ENCODE measurements at regions not wholly inside any gene's neighbourhood (a gene's known extent, or its start where the extent isn't known, plus 50 kb on each side); places are given as distances from the start of the nearest gene placed in this dataset.

DNA sequence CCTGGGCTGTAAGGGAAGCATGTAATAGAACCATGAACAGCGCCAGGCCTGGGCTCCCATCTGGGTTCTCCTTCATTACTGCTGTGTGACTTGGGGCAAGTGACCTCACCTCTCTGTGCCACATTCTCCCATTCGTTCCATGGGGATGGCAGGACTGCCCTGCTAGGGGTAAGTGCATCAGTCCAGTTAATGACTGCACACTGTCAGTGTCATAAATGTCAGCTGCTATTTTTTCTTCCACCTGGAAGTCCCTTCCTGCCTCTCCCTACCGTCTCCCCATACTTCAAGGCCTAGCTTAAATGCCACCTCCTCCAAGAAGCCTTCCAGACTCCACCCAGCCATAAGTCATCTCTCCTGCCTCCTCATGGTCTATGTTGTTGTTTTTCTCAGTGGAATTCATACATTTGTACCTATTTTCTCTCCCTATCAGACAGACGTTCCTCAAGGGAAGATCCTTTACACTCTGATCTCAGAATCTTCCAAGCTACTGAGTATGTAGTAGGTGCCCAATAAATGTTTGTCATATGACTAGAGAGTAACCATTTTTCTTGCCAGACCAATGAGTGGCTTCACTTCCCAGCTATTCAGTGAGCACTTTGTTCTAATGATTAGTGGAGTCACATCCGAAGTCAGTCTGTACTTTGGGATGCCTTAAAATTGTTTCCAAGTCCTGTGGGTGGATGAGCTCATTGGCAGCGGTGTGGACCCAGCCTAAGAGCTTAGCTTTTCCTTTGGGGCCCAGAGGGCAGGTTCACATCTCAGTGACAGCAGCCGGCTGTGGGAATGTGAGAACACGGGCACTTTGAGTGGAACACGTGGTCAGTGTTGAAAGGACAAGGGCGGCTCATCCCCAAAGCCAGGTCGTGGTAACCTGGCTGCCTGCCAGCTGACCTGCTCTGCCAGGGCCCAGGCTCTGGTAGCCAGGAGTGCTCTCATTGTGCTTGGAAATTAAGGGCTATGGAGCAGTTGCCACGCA lies 147.5 kb upstream of the GSE1 start:
- H3K4me1 ChIP-seq, result peaks cover 5 to 36% of the 10 kb centered on the region in 2 donors
- peak overlapping the region; percentile 50 to 58 for H3K27ac ChIP-seq
- H3K9me3 ChIP-seq, result no peaks in the 10 kb centered on the region
- H3K27me3 ChIP-seq, result no peaks in the 10 kb centered on the region
- TF ChIP-seq CTCF (IDR thresholded peaks at IDR 0.05) (no peak), POLR2A (IDR thresholded peaks at IDR 0.05) (no peak)
- intact Hi-C loops (cut with DNase I; ENCODE audit: low total_unique reads), result no loop called here
- H3K4me3 ChIP-seq, result no peak overlapping the region
- DNase-seq, result peak; percentile 75 to 77
- no peaks in the 10 kb centered on the region for H3K36me3 ChIP-seq

DNA sequence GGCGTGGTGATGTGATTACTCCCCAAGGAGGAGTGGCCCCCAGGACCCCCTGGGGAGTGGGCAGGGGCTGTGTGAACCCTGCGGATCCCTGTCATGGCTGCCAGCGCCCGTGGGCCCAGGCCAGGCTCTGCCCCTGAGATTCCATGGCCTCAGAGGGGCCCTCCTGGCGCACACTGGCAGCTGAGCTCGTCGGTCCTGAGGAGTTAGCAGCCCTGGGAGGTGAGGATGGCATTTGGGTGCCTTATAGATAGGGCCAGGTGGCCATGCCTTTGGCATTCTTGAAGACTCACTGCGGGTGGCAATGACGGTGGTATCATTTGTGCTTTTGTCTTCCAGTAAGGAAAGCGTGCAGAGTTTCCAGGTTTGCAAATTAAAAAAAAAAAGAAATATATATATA lies 146.8 kb upstream of the GSE1 start:
- no peaks in the 10 kb centered on the region for H3K27me3 ChIP-seq
- peak overlapping the region; percentile 50 to 58 for H3K27ac ChIP-seq
- H3K36me3 ChIP-seq, result no peaks in the 10 kb centered on the region
- intact Hi-C loops (cut with DNase I; ENCODE audit: low total_unique reads), result no loop called here
- no peak overlapping the region for H3K4me3 ChIP-seq
- no peak for DNase-seq
- TF ChIP-seq POLR2A (IDR thresholded peaks at IDR 0.05), result no peak
- TF ChIP-seq CTCF (IDR thresholded peaks at IDR 0.05), result no peak
- peaks cover 3 to 29% of the 10 kb centered on the region in 2 donors for H3K4me1 ChIP-seq
- no peaks in the 10 kb centered on the region for H3K9me3 ChIP-seq

- no peak overlapping the region for H3K27ac ChIP-seq
- peaks cover 0 to 23% of the 10 kb centered on the region in 2 donors for H3K4me1 ChIP-seq
- H3K36me3 ChIP-seq, result no peaks in the 10 kb centered on the region
- no peaks in the 10 kb centered on the region for H3K27me3 ChIP-seq
- intact Hi-C loops (cut with DNase I; ENCODE audit: low total_unique reads), result no loop called here
- no peak overlapping the region for H3K4me3 ChIP-seq
- TF ChIP-seq POLR2A (IDR thresholded peaks at IDR 0.05), result no peak
- TF ChIP-seq CTCF (IDR thresholded peaks at IDR 0.05), result no peak
- H3K9me3 ChIP-seq, result no peaks in the 10 kb centered on the region
- DNase-seq, result no peak
These were observed 146.1 kb upstream of the GSE1 start for GRCh38 chr16:85466989-85467388.

DNA sequence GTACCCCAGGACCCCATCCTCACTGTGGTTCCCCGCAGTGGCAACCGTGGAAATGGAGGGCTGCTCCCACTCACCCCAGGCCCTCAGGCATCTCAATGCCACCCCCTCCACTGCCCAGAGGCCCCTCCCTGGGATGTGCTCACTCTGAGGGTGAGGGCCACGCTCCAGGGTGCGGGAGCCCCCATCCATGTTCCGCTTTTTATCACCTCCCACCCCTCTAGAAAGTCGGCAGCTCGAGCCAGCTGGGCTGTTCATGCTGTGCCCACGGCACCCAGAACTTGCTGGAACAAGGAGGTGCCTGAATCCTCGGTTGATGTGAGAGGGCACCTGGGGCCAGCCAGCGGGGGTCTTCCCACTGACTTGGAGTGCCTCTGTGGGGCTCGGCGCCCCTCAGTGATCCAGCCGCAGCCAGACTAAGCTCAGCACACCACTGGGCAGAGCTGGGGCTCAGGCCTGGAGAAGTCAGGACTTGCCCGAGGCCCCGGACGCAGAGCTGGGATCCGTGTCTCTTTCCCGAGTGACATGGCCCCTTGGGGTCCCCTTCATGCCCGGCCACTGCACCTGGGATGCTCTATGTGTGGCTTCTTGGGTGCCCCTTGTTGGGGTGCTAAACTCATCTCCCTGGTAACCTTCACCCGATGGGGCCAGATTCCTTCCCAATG lies 143.1 kb upstream of the GSE1 start:
- no peaks in the 10 kb centered on the region for H3K9me3 ChIP-seq
- intact Hi-C loops (cut with DNase I; ENCODE audit: low total_unique reads), result no loop called here
- peaks cover 0 to 9% of the 10 kb centered on the region in 2 donors for H3K4me1 ChIP-seq
- no peak for DNase-seq
- no peak overlapping the region for H3K27ac ChIP-seq
- no peaks in the 10 kb centered on the region for H3K36me3 ChIP-seq
- TF ChIP-seq CTCF (IDR thresholded peaks at IDR 0.05) (no peak), POLR2A (IDR thresholded peaks at IDR 0.05) (no peak)
- no peaks in the 10 kb centered on the region for H3K27me3 ChIP-seq
- no peak overlapping the region for H3K4me3 ChIP-seq

DNA sequence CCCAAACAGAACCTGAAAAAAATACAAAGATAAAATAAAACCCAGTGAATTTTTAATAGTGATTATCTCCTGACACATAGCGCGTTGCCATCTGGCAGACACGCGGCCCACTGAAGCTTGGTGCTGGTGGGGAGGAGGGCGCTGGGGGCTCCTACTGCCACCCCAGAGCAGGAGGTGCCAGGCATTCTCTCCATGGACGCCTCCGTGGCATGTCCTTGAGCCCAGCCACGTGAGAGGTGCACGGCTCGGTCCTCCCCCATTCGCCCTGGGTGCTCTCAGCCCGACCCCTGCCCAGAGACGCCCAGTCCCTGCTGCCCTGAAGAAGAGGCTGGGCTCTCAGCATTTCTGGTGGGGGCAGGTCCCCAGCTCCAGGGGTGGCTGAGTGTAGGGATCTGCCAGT lies 142.2 kb upstream of the GSE1 start:
- TF ChIP-seq POLR2A (IDR thresholded peaks at IDR 0.05) (no peak), CTCF (IDR thresholded peaks at IDR 0.05) (no peak)
- Histone ChIP-seq H3K4me1 (peaks cover 0 to 15% of the 10 kb centered on the region in 2 donors), H3K36me3 (no peaks in the 10 kb centered on the region), H3K27ac (no peak overlapping the region), H3K9me3 (no peaks in the 10 kb centered on the region), H3K27me3 (no peaks in the 10 kb centered on the region), H3K4me3 (no peak overlapping the region)
- intact Hi-C loops (cut with DNase I; ENCODE audit: low total_unique reads), result no loop called here
- DNase-seq, result no peak

Measured in uterus (tissue), 3 donors.